ENCODE measurements at regions not wholly inside any gene's neighbourhood (a gene's known extent, or its start where the extent isn't known, plus 50 kb on each side); places are given as distances from the start of the nearest gene placed in this dataset.

- DNase-seq (ENCODE audit: low spot score in 2 of 2) (no peak), FAIRE-seq (no peak)
Observed at GRCh38 chr3:166390303-166390702, 553.1 kb upstream of the BCHE start.

DNA sequence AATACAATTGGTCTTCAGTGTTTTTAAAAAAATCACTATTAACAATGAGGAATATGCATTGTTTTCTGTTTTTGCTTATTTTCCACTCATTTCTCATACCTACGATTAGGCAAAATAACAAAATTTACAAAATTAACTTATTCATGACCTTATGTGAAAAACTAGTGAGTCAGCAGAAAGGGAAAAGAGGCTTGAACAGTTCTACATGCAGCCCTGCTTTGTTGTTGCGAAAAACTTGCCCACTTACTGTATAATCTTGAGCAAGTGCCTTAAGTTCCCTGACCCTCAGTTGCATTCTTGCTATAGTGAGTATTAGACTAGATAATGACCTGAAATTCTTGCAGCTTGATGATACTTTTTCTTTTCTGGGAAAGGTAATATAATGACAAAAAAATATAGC is 551.1 kb upstream of the BCHE start:
- DNase-seq (ENCODE audit: low spot score in 2 of 2) = no peak
- FAIRE-seq = no peak

DNA sequence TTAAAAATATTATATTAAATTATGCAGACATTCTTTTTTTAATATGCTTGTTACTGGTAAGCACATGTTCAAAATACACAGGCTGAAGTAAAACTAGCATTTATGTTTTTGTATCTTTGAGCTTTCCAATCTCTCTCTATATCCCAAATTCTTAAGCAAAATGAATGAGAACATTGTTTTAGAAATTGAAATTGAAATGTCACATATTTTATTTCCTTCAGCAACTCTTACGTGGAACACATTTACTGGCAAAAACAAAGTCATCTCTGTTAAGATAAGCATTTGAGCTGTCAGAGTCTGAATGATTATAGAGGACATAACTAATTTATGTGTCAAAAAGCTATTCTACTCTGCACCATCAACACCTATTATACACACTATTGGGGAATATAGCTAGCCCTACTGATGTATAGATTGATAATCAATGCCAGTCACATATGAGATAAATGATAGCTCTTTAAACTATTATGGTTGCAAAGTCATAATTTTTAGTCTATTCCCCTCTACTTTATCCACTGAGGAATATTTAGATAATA is 535.4 kb upstream of the BCHE start:
- DNase-seq (ENCODE audit: low spot score in 2 of 2) = no peak
- no peak for FAIRE-seq

DNA sequence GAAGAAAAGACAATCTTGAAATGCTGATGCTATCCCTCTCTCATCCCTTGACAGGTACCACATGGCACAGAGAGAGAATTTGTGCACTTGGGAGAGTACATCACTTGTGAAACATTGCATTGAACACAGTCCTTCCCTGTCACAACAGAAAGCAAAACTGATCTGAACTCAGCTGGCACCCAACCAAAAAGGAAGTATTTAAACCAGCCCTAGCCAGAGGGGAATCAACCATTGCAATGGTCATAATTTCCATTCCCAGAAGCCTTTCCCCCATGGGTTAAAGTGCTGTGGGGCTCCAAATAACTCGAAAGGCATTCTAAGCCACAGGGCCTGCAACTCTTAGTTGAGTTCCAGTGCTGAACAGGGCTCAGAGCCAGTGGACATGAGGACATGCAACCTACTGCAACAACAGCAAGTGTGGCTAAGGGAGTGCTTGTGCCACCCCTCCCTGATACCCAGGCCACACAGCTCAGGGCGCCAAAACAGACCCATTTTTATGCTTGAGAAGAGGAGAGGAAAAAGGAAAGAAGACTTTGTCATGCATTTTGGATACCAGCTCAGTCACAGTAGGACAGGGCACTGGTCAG is 530.8 kb upstream of the BCHE start:
- DNase-seq (ENCODE audit: low spot score in 2 of 2) = no peak
- no peak for FAIRE-seq

DNA sequence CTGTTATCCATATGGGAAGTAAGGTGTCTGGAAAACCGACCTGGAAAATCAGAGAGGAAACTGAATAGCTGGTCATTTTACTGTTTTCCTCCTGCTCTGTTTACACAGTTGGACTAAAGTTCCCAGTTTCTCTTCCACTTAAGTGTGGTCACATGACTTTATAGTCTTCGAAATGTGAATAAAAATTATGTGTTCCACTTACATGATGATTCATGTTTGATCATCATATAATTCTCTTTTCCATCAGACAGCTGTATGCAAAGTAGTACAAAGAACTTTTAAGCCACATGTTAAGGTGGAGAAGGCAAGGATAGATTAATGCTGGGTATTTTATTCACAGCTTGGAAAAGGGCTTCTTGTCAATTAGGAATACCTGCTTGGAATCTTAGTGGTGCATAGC is 525.5 kb upstream of the BCHE start:
- FAIRE-seq (no peak), DNase-seq (ENCODE audit: low spot score in 2 of 2) (no peak)

- DNase-seq (ENCODE audit: low spot score in 2 of 2) (no peak), FAIRE-seq (no peak)
Observed at GRCh38 chr3:166360720-166361119, 523.5 kb upstream of the BCHE start.

DNA sequence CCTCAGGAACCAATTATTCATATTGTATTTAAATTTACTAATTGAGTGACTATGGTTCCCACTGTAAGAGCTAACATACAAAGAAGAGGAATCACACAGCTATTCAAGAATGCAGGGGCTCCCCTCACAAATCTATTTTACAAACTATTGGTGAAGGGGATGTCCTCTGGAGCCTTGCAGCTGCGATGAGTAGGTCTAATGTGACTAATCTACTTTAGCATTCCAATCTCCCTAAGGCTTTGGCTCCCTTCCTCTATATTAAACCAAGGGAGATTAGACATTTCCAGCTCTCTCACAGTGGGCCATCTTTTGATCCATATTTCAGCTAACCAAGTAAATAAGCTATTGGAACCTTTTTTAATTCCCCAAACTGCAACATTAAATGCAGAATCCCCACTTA is 514.2 kb upstream of the BCHE start:
- FAIRE-seq = no peak
- DNase-seq (ENCODE audit: low spot score in 2 of 2) = no peak

DNA sequence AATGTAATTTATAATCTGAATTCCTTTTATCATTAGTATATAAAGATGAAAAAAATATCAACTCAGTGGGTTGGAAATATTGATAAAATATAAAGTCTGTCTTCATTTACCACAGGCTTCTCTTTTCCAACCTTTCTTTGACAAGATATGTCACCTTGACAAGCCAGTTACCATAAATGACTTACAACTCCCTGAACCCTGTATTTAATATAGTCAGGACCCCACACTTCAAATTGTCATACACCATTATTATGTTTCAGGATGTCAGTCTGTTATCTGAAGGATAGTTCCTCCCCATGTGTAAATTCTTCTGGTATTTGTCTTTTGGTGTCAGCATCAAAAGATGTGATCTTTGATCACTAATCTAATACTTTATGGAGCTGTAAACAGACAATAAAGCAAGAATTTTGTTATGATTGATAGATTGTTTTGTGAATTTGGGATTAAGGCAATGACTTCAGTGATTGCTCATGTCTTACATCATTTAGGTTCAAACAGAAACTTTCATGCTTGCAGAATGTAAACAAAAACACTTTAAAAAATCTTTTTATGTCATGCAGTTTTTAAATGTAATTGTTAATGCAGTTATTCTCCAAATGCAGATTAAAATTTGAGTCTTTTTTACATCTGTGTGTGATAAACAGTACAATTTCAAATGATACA is 503.5 kb upstream of the BCHE start:
- FAIRE-seq = no peak
- no peak for DNase-seq (ENCODE audit: low spot score in 2 of 2)

GRCh38 chr3:166324401-166324800 is 487.2 kb upstream of the BCHE start:
- no peak for FAIRE-seq

DNA sequence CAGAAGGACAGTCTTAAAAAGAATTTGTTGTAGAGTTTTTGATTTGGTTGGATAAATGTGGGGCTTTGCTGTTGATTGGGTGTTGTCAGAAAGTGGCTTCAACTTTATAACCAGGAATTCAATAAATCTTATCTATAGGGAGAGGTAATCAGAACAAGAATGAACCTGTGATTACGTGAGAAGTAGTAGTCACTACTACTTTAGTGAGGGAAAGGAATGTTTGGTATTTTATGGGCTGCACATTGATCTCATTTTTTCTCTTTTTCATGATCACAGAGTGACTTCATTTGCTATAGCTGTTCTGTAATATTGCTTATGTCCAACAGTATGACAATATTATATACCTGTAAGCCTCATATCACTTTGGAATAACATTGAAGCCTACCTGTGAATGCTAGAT is 485.2 kb upstream of the BCHE start:
- FAIRE-seq (no peak), DNase-seq (ENCODE audit: low spot score in 2 of 2) (no peak)

More at GRCh38 chr3:166324401-166324800, 487.2 kb upstream of the BCHE start:
- no peak for DNase-seq (ENCODE audit: low spot score in 2 of 2)

DNA sequence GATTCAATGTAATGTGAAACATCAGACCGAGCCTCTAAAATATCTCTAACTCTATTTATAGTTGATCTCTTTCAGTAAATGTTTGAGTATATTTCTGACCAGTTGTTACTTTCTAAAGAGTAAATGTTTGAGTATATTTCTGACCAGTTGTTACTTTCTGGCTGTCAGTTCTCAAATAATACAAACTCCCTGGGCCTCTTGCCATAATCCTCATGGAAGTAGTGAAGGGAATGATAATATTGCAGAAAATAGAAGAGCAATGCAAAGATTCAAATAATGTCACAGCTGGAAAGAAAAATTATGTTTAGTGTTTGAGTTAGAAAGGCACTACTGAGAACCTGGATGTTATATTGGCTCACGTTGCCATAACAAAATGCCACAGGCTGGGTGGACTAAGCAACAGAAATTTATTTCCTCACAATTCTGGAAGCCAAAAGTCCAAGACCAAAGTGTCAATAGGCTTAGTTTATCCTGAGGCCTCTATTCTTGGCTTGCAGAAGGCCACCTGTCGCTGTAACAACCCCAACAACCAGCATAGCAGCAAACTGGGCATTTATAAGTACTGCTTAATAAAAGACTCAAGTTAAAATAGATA is 470.6 kb upstream of the BCHE start:
- FAIRE-seq (no peak), DNase-seq (ENCODE audit: low spot score in 2 of 2) (no peak)

- FAIRE-seq (no peak), DNase-seq (ENCODE audit: low spot score in 2 of 2) (no peak)
Observed at GRCh38 chr3:166304584-166304983, 467.4 kb upstream of the BCHE start.

DNA sequence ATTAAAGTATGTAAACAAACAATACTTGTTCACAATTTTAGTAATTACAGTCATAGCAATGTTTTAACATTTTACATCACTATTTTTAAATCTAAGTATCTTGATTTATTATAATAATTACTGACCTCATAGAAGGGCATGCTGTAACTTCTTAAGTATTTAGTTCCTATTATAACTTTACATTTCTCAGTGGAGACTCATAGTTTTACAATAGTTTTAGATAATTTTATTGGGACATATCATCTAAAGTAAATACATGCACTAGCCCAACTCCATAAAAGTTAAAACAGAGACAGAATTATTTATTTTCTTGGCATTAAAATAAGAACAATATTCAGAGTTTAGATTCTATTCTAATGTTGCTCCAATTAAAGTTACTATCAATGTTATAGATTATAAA is 466.5 kb upstream of the BCHE start:
- FAIRE-seq = no peak
- DNase-seq (ENCODE audit: low spot score in 2 of 2) = no peak

GRCh38 chr3:166302331-166302730 is 465.1 kb upstream of the BCHE start:
- DNase-seq (ENCODE audit: low spot score in 2 of 2) (no peak), FAIRE-seq (no peak)

DNA sequence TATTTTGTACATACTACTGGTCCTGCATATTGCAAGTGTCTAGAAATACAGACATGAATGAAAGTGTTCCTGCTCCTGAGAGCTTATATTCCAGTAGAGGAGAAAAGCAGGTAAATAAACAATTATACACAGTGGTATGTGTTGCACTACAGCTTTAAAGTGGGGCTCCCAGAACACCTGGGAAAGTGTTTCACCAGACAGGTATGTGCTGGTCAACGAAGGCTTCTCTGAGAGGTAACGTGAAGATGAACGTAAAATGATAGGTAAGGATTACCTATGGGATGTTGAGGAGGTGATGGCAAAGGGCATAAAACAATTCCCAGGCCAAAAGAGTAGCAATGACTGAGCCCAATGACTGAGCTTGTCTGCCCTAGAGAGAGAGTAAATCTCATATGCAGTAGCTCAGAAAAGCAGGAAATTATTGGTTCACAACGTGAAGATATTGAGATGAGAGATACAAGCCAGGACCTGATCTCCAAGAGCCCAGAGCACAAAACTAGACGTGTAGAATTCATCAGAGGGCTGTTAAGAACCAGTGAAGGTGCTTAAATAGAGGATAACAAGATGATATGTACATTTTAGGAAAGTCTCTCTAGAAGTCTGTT is 459.1 kb upstream of the BCHE start:
- FAIRE-seq (no peak), DNase-seq (ENCODE audit: low spot score in 2 of 2) (no peak)

- DNase-seq (ENCODE audit: low spot score in 2 of 2) (no peak), FAIRE-seq (no peak)
Observed at GRCh38 chr3:166291186-166291955, 454.1 kb upstream of the BCHE start.

- no peak for FAIRE-seq
- no peak for DNase-seq (ENCODE audit: low spot score in 2 of 2)
Observed at GRCh38 chr3:166285001-166285400, 447.8 kb upstream of the BCHE start.

DNA sequence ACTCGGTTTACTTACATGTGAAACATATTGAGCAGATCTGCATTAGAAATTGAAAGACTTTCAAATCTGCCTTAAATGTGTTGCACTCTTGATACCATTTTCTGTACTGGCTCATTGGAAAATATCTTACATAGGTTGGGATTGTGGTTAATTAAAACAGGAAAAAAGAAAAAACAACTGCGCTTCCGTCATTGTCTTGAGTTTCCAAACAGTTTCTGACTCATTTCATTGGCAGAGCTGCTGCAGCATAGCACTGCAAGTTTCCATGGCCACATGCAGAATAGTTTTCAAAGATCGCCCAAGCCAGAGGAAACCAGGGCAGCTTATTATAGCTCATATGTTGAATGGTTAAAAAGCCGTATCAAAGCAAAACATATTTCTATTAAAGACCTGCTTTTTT is 446.6 kb upstream of the BCHE start:
- DNase-seq (ENCODE audit: low spot score in 2 of 2) (peak in 1 of 2 donors; percentile 2), FAIRE-seq (no peak)

GRCh38 chr3:166282931-166283330 is 445.7 kb upstream of the BCHE start:
- FAIRE-seq = no peak
- DNase-seq (ENCODE audit: low spot score in 2 of 2) = no peak

DNA sequence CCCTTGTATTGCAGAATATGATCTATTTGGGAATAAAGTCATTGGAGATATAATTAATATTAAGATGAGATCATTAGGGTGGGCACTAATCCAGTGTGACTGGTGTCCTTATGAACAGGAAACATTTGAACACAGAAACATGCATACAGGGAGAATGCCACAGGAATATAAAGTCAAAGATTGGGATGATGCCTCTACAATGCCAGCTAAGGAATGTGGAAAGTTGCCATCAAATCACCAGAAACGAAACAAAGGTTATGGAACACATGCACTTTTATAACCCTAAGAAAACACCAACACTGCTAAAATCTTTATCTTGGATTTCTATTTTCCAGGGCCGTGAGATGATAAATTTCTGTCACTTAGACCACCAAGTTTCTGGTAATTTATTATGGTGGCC is 442.4 kb upstream of the BCHE start:
- DNase-seq (ENCODE audit: low spot score in 2 of 2) = no peak
- no peak for FAIRE-seq

DNA sequence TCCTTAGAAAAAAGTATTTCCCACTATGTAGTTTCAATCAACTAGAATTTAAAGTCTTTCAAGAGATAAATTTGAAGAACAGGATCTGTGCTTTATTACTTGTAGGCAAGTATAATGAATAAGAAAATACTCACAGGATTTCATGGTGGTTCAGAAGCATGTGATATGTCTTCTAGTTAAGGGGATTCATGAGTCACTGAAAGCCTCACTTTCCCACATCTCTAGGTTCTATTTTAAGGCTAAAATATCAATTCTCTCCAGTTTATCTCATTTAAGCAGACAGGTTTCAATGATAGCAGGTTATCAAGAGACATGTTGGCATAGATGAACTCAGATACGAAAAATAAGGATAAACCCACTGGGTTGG is 437.8 kb upstream of the BCHE start:
- FAIRE-seq = no peak
- no peak for DNase-seq (ENCODE audit: low spot score in 2 of 2)

Data from frontal cortex (tissue), 3 donors.